ENCODE measurements at regions not wholly inside any gene's neighbourhood (a gene's known extent, or its start where the extent isn't known, plus 50 kb on each side); places are given as distances from the start of the nearest gene placed in this dataset.

GRCh38 chr6:53429401-53429800 is 80.7 kb upstream of the ELOVL5 start:
- H3K9me3 ChIP-seq (ENCODE audit: control insufficient read depth, insufficient read depth, low read depth, low read length): no peaks in the 10 kb centered on the region
- in situ Hi-C loops (cut with HindIII; ENCODE audit: low pct_unique_long_range_greater_than_20kb, low sequenced_read_pairs) (no loop called here), intact Hi-C loops (cut with micrococcal nuclease; ENCODE audit: unreplicated experiment) (no loop called here)
- no peaks in the 10 kb centered on the region for H3K36me3 ChIP-seq (ENCODE audit: control insufficient read depth, insufficient read depth, low read length)
- DNase-seq (ENCODE audit: low read depth, low spot score) (no peak), ATAC-seq (no peak)
- BruUV-seq (replicated peaks): no TSS peak
- POLR2A ChIA-PET: no interaction called here
- no peak overlapping the region for H3K27ac ChIP-seq (ENCODE audit: low read length)
- no peaks in the 10 kb centered on the region for H3K4me1 ChIP-seq (ENCODE audit: control insufficient read depth, insufficient read depth, low read length)
- TF ChIP-seq TCF7L2 (IDR thresholded peaks at IDR 0.05; ENCODE audit: low read depth, low read length) (no peak), POLR2AphosphoS5 (IDR thresholded peaks at IDR 0.05; ENCODE audit: low read depth, low read length) (no peak), REST (IDR thresholded peaks at IDR 0.05; ENCODE audit: insufficient read depth in 1 of 2, low read depth in 2 of 2, low read length in 1 of 2) (no peak), SIN3A (IDR thresholded peaks at IDR 0.05; ENCODE audit: borderline replicate concordance, insufficient read depth, low read depth, low read length) (no peak), CTCF (IDR thresholded peaks at IDR 0.05) (no peak)
- CTCF ChIA-PET: no interaction called here
- H3K27me3 ChIP-seq (ENCODE audit: control insufficient read depth, insufficient read depth, low read length): no peaks in the 10 kb centered on the region; the same call in 1 of the 2 replicates
- H3K4me3 ChIP-seq (ENCODE audit: low read depth in 2 of 2, low read length in 2 of 2): no peak overlapping the region

- intact Hi-C loops (cut with micrococcal nuclease; ENCODE audit: unreplicated experiment): no loop called here
- TF ChIP-seq CTCF (IDR thresholded peaks at IDR 0.05): no peak
- H3K4me3 ChIP-seq (ENCODE audit: low read depth in 2 of 2, low read length in 2 of 2): no peak overlapping the region
- CTCF ChIA-PET: no interaction called here
- H3K9me3 ChIP-seq (ENCODE audit: control insufficient read depth, insufficient read depth, low read depth, low read length): no peaks in the 10 kb centered on the region
- POLR2A ChIA-PET: no interaction called here
- H3K27ac ChIP-seq (ENCODE audit: low read length): no peak overlapping the region
- no peaks in the 10 kb centered on the region for H3K36me3 ChIP-seq (ENCODE audit: control insufficient read depth, insufficient read depth, low read length)
- in situ Hi-C loops (cut with HindIII; ENCODE audit: low pct_unique_long_range_greater_than_20kb, low sequenced_read_pairs): no loop called here
- BruUV-seq (replicated peaks): no TSS peak
- ATAC-seq (no peak), DNase-seq (ENCODE audit: low read depth, low spot score) (no peak)
- H3K4me1 ChIP-seq (ENCODE audit: control insufficient read depth, insufficient read depth, low read length): no peaks in the 10 kb centered on the region
- no peaks in the 10 kb centered on the region; the same call in 1 of the 2 replicates for H3K27me3 ChIP-seq (ENCODE audit: control insufficient read depth, insufficient read depth, low read length)
Measured at GRCh38 chr6:53428886-53429285, 80.1 kb upstream of the ELOVL5 start.
